ENCODE measurements at regions not wholly inside any gene's neighbourhood (a gene's known extent, or its start where the extent isn't known, plus 50 kb on each side); places are given as distances from the start of the nearest gene placed in this dataset.

DNA sequence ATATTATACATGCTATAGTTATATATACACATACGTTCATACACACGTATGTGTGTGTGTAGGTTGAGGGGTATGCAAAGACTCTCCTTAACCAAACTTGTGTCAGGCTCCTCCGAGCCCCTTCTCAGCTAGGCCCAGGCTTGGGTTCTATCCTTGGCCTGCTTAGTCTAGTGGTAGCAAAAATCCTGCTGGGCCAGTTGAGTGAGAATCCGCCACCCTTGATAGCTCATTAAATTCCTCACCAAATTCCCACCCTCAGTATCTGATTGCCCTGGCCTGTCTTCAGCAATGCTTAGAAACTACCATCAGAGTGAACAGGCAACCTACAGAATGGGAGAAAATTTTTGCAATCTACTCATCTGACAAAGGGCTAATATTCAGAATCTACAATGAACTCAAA, 126.5 kb downstream of the TSN start:
- H3K4me1 ChIP-seq (ENCODE audit: control insufficient read depth, insufficient read depth, low read length), result no peaks in the 10 kb centered on the region
- CTCF ChIA-PET, result no interaction called here
- no peak overlapping the region for H3K27ac ChIP-seq (ENCODE audit: extremely low read depth, low read depth, low read length)
- H3K4me3 ChIP-seq (ENCODE audit: low read depth, low read length), result no peak overlapping the region
- no peaks in the 10 kb centered on the region; the same call in 1 of the 2 replicates for H3K9me3 ChIP-seq (ENCODE audit: control insufficient read depth, insufficient read depth, low read depth, low read length)
- POLR2A ChIA-PET, result no interaction called here
- no peak for TF ChIP-seq ZNF10 (tag by site-specific recombination; IDR thresholded peaks at IDR 0.05)
- no peak for TF ChIP-seq ZNF175 (tag by site-specific recombination; IDR thresholded peaks at IDR 0.05)
- no peak for TF ChIP-seq ZBTB7A (tag by site-specific recombination; IDR thresholded peaks at IDR 0.05; ENCODE audit: low read depth)
- TF ChIP-seq, protein P1, sequence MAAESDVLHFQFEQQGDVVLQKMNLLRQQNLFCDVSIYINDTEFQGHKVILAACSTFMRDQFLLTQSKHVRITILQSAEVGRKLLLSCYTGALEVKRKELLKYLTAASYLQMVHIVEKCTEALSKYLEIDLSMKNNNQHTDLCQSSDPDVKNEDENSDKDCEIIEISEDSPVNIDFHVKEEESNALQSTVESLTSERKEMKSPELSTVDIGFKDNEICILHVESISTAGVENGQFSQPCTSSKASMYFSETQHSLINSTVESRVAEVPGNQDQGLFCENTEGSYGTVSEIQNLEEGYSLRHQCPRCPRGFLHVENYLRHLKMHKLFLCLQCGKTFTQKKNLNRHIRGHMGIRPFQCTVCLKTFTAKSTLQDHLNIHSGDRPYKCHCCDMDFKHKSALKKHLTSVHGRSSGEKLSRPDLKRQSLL (tag by site-specific recombination; IDR thresholded peaks at IDR 0.05), result no peak
- TF ChIP-seq, protein P2, sequence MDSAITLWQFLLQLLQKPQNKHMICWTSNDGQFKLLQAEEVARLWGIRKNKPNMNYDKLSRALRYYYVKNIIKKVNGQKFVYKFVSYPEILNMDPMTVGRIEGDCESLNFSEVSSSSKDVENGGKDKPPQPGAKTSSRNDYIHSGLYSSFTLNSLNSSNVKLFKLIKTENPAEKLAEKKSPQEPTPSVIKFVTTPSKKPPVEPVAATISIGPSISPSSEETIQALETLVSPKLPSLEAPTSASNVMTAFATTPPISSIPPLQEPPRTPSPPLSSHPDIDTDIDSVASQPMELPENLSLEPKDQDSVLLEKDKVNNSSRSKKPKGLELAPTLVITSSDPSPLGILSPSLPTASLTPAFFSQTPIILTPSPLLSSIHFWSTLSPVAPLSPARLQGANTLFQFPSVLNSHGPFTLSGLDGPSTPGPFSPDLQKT (IDR thresholded peaks at IDR 0.05; ENCODE audit: borderline replicate concordance, low read depth, low read length), result no peak
- TF ChIP-seq ZNF501 (tag by site-specific recombination; IDR thresholded peaks at IDR 0.05), result no peak
- TF ChIP-seq ZNF324 (tag by site-specific recombination; IDR thresholded peaks at IDR 0.05), result no peak
- TF ChIP-seq GLI4 (tag by site-specific recombination; IDR thresholded peaks at IDR 0.05), result no peak
- no peak for TF ChIP-seq ZXDB (tag by site-specific recombination; IDR thresholded peaks at IDR 0.05)
- no peak for TF ChIP-seq ZNF837 (tag by site-specific recombination; IDR thresholded peaks at IDR 0.05)
- TF ChIP-seq ZBTB20 (tag by site-specific recombination; IDR thresholded peaks at IDR 0.05), result no peak
- no peak for TF ChIP-seq ZNF701 (tag by site-specific recombination; IDR thresholded peaks at IDR 0.05)
- TF ChIP-seq ZNF223 (tag by site-specific recombination; IDR thresholded peaks at IDR 0.05), result no peak
- TF ChIP-seq, protein P3, sequence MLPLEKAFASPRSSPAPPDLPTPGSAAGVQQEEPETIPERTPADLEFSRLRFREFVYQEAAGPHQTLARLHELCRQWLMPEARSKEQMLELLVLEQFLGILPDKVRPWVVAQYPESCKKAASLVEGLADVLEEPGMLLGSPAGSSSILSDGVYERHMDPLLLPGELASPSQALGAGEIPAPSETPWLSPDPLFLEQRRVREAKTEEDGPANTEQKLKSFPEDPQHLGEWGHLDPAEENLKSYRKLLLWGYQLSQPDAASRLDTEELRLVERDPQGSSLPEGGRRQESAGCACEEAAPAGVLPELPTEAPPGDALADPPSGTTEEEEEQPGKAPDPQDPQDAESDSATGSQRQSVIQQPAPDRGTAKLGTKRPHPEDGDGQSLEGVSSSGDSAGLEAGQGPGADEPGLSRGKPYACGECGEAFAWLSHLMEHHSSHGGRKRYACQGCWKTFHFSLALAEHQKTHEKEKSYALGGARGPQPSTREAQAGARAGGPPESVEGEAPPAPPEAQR (tag by site-specific recombination; IDR thresholded peaks at IDR 0.05), result no peak
- no peak for TF ChIP-seq ZNF670 (tag by site-specific recombination; IDR thresholded peaks at IDR 0.05; ENCODE audit: low read depth)
- TF ChIP-seq, protein P4, sequence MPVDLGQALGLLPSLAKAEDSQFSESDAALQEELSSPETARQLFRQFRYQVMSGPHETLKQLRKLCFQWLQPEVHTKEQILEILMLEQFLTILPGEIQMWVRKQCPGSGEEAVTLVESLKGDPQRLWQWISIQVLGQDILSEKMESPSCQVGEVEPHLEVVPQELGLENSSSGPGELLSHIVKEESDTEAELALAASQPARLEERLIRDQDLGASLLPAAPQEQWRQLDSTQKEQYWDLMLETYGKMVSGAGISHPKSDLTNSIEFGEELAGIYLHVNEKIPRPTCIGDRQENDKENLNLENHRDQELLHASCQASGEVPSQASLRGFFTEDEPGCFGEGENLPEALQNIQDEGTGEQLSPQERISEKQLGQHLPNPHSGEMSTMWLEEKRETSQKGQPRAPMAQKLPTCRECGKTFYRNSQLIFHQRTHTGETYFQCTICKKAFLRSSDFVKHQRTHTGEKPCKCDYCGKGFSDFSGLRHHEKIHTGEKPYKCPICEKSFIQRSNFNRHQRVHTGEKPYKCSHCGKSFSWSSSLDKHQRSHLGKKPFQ (tag by site-specific recombination; IDR thresholded peaks at IDR 0.05), result no peak
- H3K36me3 ChIP-seq (ENCODE audit: control insufficient read depth in 2 of 2, insufficient read depth in 1 of 2, low read length in 2 of 2), result no peaks in the 10 kb centered on the region

DNA sequence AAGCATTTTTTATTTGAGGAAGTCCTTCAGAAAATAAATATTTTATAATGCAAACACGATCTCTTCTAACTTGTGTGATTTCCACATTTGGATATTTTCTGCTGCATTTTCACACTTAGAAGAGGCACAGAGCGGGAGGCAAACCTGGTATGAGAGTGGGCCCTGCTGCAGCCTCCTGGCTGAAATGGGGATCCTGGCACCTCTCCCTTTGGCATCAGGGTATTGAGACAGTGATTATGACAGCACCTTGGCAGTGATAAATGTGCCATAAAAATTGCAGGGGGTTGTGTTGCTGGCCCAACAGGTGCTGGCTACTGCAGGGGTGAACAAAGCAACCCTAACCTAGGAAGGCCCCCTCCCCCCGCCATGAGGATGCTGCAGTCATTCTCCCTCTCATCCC, 128.6 kb downstream of the TSN start:
- POLR2A ChIA-PET, result no interaction called here
- Histone ChIP-seq H3K36me3 (ENCODE audit: control insufficient read depth in 2 of 2, insufficient read depth in 1 of 2, low read length in 2 of 2) (no peaks in the 10 kb centered on the region), H3K4me1 (ENCODE audit: control insufficient read depth, insufficient read depth, low read length) (no peaks in the 10 kb centered on the region), H3K9me3 (ENCODE audit: control insufficient read depth, insufficient read depth, low read depth, low read length) (no peaks in the 10 kb centered on the region; the same call in 1 of the 2 replicates), H3K4me3 (ENCODE audit: low read depth, low read length) (no peak overlapping the region), H3K27ac (ENCODE audit: extremely low read depth, low read depth, low read length) (no peak overlapping the region)
- CTCF ChIA-PET, result interaction anchor here (0.6 to 1.0 kb wide), 2 partner anchors 14 to 149 kb away, joined by 3 to 4 read pairs; no protein-coding TSS in a partner anchor
- TF ChIP-seq HOXC10 (CRISPR knock-in tag; IDR thresholded peaks at IDR 0.05) (no peak), ZNF140 (tag by site-specific recombination; IDR thresholded peaks at IDR 0.05) (no peak), ZBTB8A (tag by site-specific recombination; IDR thresholded peaks at IDR 0.05) (no peak), ZNF776 (tag by site-specific recombination; IDR thresholded peaks at IDR 0.05; ENCODE audit: borderline replicate concordance) (no peak), SETDB1 (IDR thresholded peaks at IDR 0.05; ENCODE audit: insufficient read length, low read length) (no peak)
